DOHH2 (cell line): ENCODE measurements at regions not wholly inside any gene's neighbourhood (a gene's known extent, or its start where the extent isn't known, plus 50 kb on each side); places are given as distances from the start of the nearest gene placed in this dataset.

Source experiments
- H3F3A ChIP-seq: fragments of 200-600 bp; sonication (generic), shearing (Covaris generic); 2 replicates; pipeline ENCODE4 v1.6.0; 2016; ENCODE audit warnings: antibody characterized with exemption, mild to moderate bottlenecking; ENCODE audit not compliant: control insufficient read depth, insufficient read depth
- H3K27ac ChIP-seq: fragments of 200-600 bp; sonication (generic); 2 replicates; pipeline ENCODE4 v1.5.1; 2014; ENCODE audit warnings: low read depth, mild to moderate bottlenecking, low read length, moderate library complexity
- H3K27me3 ChIP-seq: fragments of 200-600 bp; sonication (generic); 2 replicates; pipeline ENCODE4 v1.6.1; 2014; ENCODE audit warnings: mild to moderate bottlenecking, low read length, mixed read lengths; ENCODE audit not compliant: control insufficient read depth
- H3K36me3 ChIP-seq: fragments of 200-600 bp; sonication (generic); 2 replicates; pipeline ENCODE4 v1.6.1; 2014; ENCODE audit warnings: mild to moderate bottlenecking, low read length, moderate library complexity, mixed read lengths; ENCODE audit not compliant: control insufficient read depth
- H3K4me1 ChIP-seq: fragments of 200-600 bp; sonication (generic); 2 replicates; pipeline ENCODE4 v1.6.1; 2014; ENCODE audit warnings: mild to moderate bottlenecking, low read length, mixed read lengths; ENCODE audit not compliant: control insufficient read depth
- H3K4me2 ChIP-seq: fragments of 200-600 bp; sonication (generic); 2 replicates; pipeline ENCODE4 v1.6.0; 2014; ENCODE audit warnings: mild to moderate bottlenecking, low read length, moderate library complexity
- H3K4me3 ChIP-seq: fragments of 200-600 bp; sonication (generic); 2 replicates; pipeline ENCODE4 v1.5.1; 2014; ENCODE audit warnings: mild to moderate bottlenecking, low read length, mixed read lengths
- H3K79me2 ChIP-seq: fragments of 200-600 bp; sonication (generic); 2 replicates; pipeline ENCODE4 v1.6.1; 2014; ENCODE audit warnings: mild to moderate bottlenecking, low read length, mixed read lengths; ENCODE audit not compliant: control insufficient read depth
- H3K9me2 ChIP-seq: fragments of 200-600 bp; sonication (generic); replicated peaks from 2 replicates; pipeline ENCODE4 v1.6.1; 2014; ENCODE audit warnings: mild to moderate bottlenecking, low read length, mixed read lengths; ENCODE audit not compliant: control insufficient read depth
- H3K9me3 ChIP-seq: fragments of 200-600 bp; sonication (generic); 2 replicates; pipeline ENCODE4 v1.6.1; 2014; ENCODE audit warnings: antibody characterized with exemption, low read length, mixed read lengths; ENCODE audit not compliant: control insufficient read depth, insufficient read depth
- H4K20me1 ChIP-seq: fragments of 200-600 bp; sonication (generic); 2 replicates; pipeline ENCODE4 v1.6.0; 2014; ENCODE audit warnings: low read depth, mild to moderate bottlenecking, antibody characterized with exemption, low read length, moderate library complexity; ENCODE audit not compliant: control insufficient read depth, insufficient read depth
- EZH2phosphoT487 ChIP-seq: fragments of 200-600 bp; sonication (generic); IDR thresholded peaks from 2 replicates; pipeline ENCODE4 v1.6.1; 2017; ENCODE audit warnings: borderline replicate concordance, mild to moderate bottlenecking, antibody characterized with exemption, low read length, moderate library complexity, mixed read lengths
- TF ChIP-seq, protein P1 (sequence below): fragments of 200-600 bp; sonication (generic); IDR thresholded peaks from one replicate; pipeline ENCODE4 v1.5.1; 2014; ENCODE audit warnings: antibody characterized with exemption, mild to moderate bottlenecking, low read depth, low read length; ENCODE audit not compliant: poor library complexity, severe bottlenecking

DNA sequence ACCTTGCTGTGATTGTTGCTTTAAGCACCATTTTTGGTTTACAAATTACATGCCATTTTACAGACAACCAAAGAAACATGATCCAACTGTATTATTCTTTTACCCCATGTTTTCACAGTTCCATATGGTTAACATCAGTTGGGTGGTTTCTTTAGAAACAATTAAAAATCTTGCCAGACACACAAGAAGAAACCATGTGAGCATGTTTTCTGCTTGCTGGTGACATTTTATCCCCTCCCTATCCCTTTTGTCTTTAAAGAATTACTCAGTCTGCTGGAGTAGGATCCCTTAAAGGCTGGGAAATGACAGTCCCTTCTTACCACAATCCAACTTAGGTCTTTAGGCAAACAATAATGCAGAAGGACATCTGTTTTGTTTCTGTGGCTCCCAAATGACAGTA, 121.8 kb upstream of the PLXNC1 start:
- H3K27ac ChIP-seq: no peak overlapping the region
- H3K4me3 ChIP-seq: no peak overlapping the region
- no peak for TF ChIP-seq EZH2phosphoT487
- TF ChIP-seq, protein P1, sequence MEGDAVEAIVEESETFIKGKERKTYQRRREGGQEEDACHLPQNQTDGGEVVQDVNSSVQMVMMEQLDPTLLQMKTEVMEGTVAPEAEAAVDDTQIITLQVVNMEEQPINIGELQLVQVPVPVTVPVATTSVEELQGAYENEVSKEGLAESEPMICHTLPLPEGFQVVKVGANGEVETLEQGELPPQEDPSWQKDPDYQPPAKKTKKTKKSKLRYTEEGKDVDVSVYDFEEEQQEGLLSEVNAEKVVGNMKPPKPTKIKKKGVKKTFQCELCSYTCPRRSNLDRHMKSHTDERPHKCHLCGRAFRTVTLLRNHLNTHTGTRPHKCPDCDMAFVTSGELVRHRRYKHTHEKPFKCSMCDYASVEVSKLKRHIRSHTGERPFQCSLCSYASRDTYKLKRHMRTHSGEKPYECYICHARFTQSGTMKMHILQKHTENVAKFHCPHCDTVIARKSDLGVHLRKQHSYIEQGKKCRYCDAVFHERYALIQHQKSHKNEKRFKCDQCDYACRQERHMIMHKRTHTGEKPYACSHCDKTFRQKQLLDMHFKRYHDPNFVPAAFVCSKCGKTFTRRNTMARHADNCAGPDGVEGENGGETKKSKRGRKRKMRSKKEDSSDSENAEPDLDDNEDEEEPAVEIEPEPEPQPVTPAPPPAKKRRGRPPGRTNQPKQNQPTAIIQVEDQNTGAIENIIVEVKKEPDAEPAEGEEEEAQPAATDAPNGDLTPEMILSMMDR: no peak
- peaks cover 9% of the 10 kb centered on the region; the same call in 1 of the 2 replicates for H3K9me3 ChIP-seq
- H3K36me3 ChIP-seq: no peaks in the 10 kb centered on the region
- H3K79me2 ChIP-seq: no peaks in the 10 kb centered on the region
- no peaks in the 10 kb centered on the region; the same call in 1 of the 2 replicates for H3K27me3 ChIP-seq
- H3F3A ChIP-seq: no peaks in the 10 kb centered on the region
- no peaks in the 10 kb centered on the region for H4K20me1 ChIP-seq
- no peaks in the 10 kb centered on the region for H3K9me2 ChIP-seq
- no peak overlapping the region for H3K4me2 ChIP-seq
- no peaks in the 10 kb centered on the region for H3K4me1 ChIP-seq

DNA sequence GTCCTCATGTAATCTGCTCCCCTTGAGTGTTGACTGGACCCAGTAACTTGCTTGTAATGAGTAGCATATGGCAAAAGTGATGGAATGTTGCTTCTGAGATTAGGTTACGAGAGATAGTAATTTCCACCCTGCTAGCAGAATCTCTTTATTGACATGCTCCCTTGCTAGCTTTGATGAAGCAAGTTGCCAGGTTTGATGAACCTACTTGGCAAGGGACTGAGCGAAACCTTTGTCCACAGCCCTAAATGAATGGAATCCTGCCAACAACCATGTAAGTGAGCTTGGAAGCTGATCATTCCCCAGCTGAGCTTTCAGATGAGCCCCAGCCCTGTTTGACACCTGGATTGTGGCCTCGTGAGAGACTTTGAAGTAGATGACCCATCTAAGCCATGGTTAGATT, 120.8 kb upstream of the PLXNC1 start:
- H3K27ac ChIP-seq: no peak overlapping the region
- no peaks in the 10 kb centered on the region for H3F3A ChIP-seq
- H4K20me1 ChIP-seq: no peaks in the 10 kb centered on the region
- H3K9me2 ChIP-seq: no peaks in the 10 kb centered on the region
- no peaks in the 10 kb centered on the region for H3K79me2 ChIP-seq
- H3K9me3 ChIP-seq: peaks cover 9% of the 10 kb centered on the region; the same call in 1 of the 2 replicates
- peaks cover 2% of the 10 kb centered on the region; the same call in 1 of the 2 replicates for H3K27me3 ChIP-seq
- no peak for TF ChIP-seq EZH2phosphoT487
- TF ChIP-seq, protein P1: no peak
- no peak overlapping the region for H3K4me3 ChIP-seq
- H3K4me1 ChIP-seq: no peaks in the 10 kb centered on the region
- H3K36me3 ChIP-seq: no peaks in the 10 kb centered on the region
- H3K4me2 ChIP-seq: no peak overlapping the region

DNA sequence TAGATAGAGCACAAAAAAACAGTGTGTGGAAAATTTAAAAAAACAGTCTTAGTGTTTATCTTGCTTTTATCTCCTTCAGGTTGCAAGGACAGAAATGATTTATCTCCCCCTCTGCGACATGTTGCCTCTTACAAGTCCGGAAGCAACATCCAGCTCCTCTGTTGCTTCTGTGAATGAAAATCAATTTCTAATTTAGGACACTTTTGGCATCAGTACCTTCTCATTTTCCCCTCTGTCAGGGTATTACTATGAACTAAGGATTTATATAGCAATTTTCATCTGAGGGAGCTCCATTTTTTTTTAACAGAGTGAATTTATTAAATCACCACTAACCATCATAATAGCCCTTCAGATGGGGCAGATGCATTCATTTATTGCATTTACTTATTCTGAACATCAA, 116.6 kb upstream of the PLXNC1 start:
- Histone ChIP-seq H4K20me1 (no peaks in the 10 kb centered on the region), H3K4me1 (no peaks in the 10 kb centered on the region), H3K4me3 (no peak overlapping the region), H3K79me2 (no peaks in the 10 kb centered on the region), H3K27ac (no peak overlapping the region), H3F3A (no peaks in the 10 kb centered on the region), H3K9me2 (no peaks in the 10 kb centered on the region), H3K27me3 (peaks cover 11% of the 10 kb centered on the region), H3K4me2 (no peak overlapping the region), H3K9me3 (no peaks in the 10 kb centered on the region), H3K36me3 (no peaks in the 10 kb centered on the region)
- TF ChIP-seq, protein P1: no peak
- no peak for TF ChIP-seq EZH2phosphoT487
